ENCODE measurements at regions not wholly inside any gene's neighbourhood (a gene's known extent, or its start where the extent isn't known, plus 50 kb on each side); places are given as distances from the start of the nearest gene placed in this dataset.

- Histone ChIP-seq H2BK120ac (ENCODE audit: low read depth, low read length, poor library complexity, severe bottlenecking) (no peak overlapping the region), H3K18ac (ENCODE audit: insufficient read length, low read depth, low read length) (no peak overlapping the region), H2BK5ac (ENCODE audit: insufficient read length, low read length) (no peak overlapping the region), H3T11ph (ENCODE audit: low read length) (no peak overlapping the region), H3K23me2 (ENCODE audit: insufficient read length, low read depth, low read length, poor library complexity, severe bottlenecking) (no peaks in the 10 kb centered on the region), H4K91ac (ENCODE audit: insufficient read length, low read depth, low read length) (no peak overlapping the region), H3K27ac (ENCODE audit: insufficient read length, low read depth, low read length) (no peak overlapping the region), H3K14ac (ENCODE audit: insufficient read depth, low read length) (no peak overlapping the region), H4K20me1 (ENCODE audit: control insufficient read depth, insufficient read depth, insufficient read length) (no peaks in the 10 kb centered on the region), H2AK5ac (ENCODE audit: insufficient read length, low read length) (no peak overlapping the region), H3K4ac (ENCODE audit: low read depth, low read length) (no peak overlapping the region), H2BK12ac (ENCODE audit: insufficient read length, low read depth, low read length) (no peak overlapping the region), H3K56ac (ENCODE audit: insufficient read length, low read depth, low read length) (no peak overlapping the region), H2BK15ac (ENCODE audit: low read depth, low read length) (no peak overlapping the region), H4K8ac (replicated peaks; ENCODE audit: insufficient read length, low read depth, low read length) (no peak overlapping the region), H3K4me1 (ENCODE audit: insufficient read depth, low read length) (no peaks in the 10 kb centered on the region), H3K23ac (ENCODE audit: insufficient read length, low read depth, low read length) (no peak overlapping the region), H3K4me2 (ENCODE audit: insufficient read depth, insufficient read length, low read length) (no peak overlapping the region), H3K9me3 (ENCODE audit: control insufficient read depth, low read depth, low read length) (no peaks in the 10 kb centered on the region), H4K5ac (ENCODE audit: insufficient read length, low read depth, low read length) (no peak overlapping the region), H3K27me3 (ENCODE audit: insufficient read depth, low read length) (no peaks in the 10 kb centered on the region), H3K79me2 (ENCODE audit: insufficient read depth, low read length) (no peaks in the 10 kb centered on the region), H2AFZ (ENCODE audit: low read length) (no peak overlapping the region), H3K9ac (ENCODE audit: extremely low read depth, insufficient read length, low read length) (no peak overlapping the region), H3K79me1 (ENCODE audit: insufficient read depth, low read depth, low read length, poor library complexity, severe bottlenecking) (no peaks in the 10 kb centered on the region), H2BK20ac (ENCODE audit: low read depth, low read length, poor library complexity, severe bottlenecking) (no peak overlapping the region)
- Mint-ChIP-seq H3K4me3 (no peak overlapping the region), H3K4me1 (no peaks in the 10 kb centered on the region), H3K27me3 (ENCODE audit: low read depth) (no peaks in the 10 kb centered on the region), H3K9me3 (no peaks in the 10 kb centered on the region), H3K36me3 (ENCODE audit: insufficient read depth in 1 of 3, low read depth in 3 of 3) (no peaks in the 10 kb centered on the region), H3K27ac (no peak overlapping the region)
- WGBS (ENCODE audit: extremely low coverage, insufficient read length, low lambda C conversion rate): no CpG with 5 or more reads among the region's 1 CpG
- no peak for DNase-seq
- TF ChIP-seq, protein P1, sequence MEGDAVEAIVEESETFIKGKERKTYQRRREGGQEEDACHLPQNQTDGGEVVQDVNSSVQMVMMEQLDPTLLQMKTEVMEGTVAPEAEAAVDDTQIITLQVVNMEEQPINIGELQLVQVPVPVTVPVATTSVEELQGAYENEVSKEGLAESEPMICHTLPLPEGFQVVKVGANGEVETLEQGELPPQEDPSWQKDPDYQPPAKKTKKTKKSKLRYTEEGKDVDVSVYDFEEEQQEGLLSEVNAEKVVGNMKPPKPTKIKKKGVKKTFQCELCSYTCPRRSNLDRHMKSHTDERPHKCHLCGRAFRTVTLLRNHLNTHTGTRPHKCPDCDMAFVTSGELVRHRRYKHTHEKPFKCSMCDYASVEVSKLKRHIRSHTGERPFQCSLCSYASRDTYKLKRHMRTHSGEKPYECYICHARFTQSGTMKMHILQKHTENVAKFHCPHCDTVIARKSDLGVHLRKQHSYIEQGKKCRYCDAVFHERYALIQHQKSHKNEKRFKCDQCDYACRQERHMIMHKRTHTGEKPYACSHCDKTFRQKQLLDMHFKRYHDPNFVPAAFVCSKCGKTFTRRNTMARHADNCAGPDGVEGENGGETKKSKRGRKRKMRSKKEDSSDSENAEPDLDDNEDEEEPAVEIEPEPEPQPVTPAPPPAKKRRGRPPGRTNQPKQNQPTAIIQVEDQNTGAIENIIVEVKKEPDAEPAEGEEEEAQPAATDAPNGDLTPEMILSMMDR (conservative IDR thresholded peaks at IDR 0.05): no peak
These were observed 323.1 kb downstream of the NKX6-1 start for GRCh38 chr4:84176016-84176415.
